GM18519 (cell line): ENCODE measurements at regions not wholly inside any gene's neighbourhood (a gene's known extent, or its start where the extent isn't known, plus 50 kb on each side); places are given as distances from the start of the nearest gene placed in this dataset.

ENCODE experiments used
- ATAC-seq: cut with Tn5 transposase; IDR thresholded peaks from one replicate; pipeline ENCODE4 v1.9.1; 2021; ENCODE audit warnings: mild to moderate bottlenecking, moderate library complexity; ENCODE audit not compliant: unreplicated experiment, low FRiP score

DNA sequence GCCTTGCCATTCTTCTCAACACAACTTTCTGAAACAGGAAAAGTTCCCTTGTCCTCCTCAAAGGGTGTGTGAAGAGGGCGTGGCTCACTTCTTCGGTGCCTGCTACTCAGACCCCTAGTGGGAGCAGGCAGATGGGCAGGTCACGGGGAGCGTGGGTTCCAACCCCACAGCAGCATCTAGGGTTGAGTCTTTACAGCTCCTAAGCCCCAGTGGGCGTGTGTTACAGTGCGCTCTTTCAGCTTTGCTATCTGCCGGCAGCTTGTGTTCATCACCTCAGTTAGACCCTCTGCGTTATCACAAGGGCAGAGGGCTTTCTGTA lies 57.5 kb upstream of the KLF3 start:
- ATAC-seq, result no peak

GRCh38 chr4:38609614-38610013 lies 54.4 kb upstream of the KLF3 start:
- ATAC-seq, result no peak

DNA sequence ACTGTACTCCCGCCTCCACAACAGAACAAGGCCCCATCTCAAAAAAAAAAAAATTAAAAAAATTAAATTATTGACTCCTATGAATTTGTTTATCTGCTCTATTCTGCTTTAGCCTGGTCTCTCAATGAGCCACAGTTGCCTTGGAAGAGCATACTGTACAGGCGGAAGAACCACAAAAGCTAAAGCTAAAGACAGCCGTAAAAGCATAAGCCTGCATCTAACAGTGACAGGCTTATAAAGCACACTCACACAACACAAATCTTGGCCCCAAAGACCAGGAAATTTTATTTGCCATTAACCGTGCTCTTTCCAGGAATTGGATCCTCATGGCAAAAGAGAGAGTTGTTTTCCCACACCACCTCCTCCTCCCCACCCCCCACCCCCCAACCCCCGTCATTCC lies 53.5 kb upstream of the KLF3 start:
- no peak for ATAC-seq

GRCh38 chr4:38610966-38611431 lies 53.0 kb upstream of the KLF3 start:
- ATAC-seq, result no peak

GRCh38 chr4:38611676-38612075 lies 52.3 kb upstream of the KLF3 start:
- no peak for ATAC-seq

GRCh38 chr4:38612646-38613414 lies 51.2 kb upstream of the KLF3 start:
- ATAC-seq, result no peak
